HCT116 (cell line): ENCODE measurements at regions not wholly inside any gene's neighbourhood (a gene's known extent, or its start where the extent isn't known, plus 50 kb on each side); places are given as distances from the start of the nearest gene placed in this dataset.

Source experiments
- ATAC-seq: fragments of 200-7000 bp; cut with Tn5 transposase; 2 replicates; pipeline ENCODE4 v1.9.1; 2020; ENCODE audit warnings: mild to moderate bottlenecking, moderate library complexity
- BruUV-seq: library from RNA; stranded (reverse); fragments of 400-500 nt; replicated peaks from 2 replicates; lab custom pipeline; 2021; lab: Mats Ljungman, UMichigan
- CTCF ChIA-PET: fragments of 300-600 bp; sonication (Branson Sonifier 250); formaldehyde crosslinking; loops from one replicate; lab custom pipeline; 2021; ENCODE audit warnings: antibody characterized with exemption; lab: Charles Lee
- POLR2A ChIA-PET: fragments of 300-600, 350-600 bp; sonication (Branson Sonifier 250); formaldehyde crosslinking; loops from one replicate; lab custom pipeline; 2021; ENCODE audit warnings: antibody characterized with exemption; lab: Charles Lee
- RAD21 ChIA-PET, 2 experiments: fragments of 300-600 bp; sonication (Branson Sonifier 250); formaldehyde crosslinking; loops; one replicate each; lab custom pipeline; 2023; ENCODE audit warnings: low total read pairs in 2 of 2; ENCODE audit not compliant: uncharacterized antibody in 2 of 2, unreplicated experiment in 2 of 2, low non-redundant PET in 1 of 2; lab: Charles Lee
- DNase-seq: peaks from one replicate; pipeline ENCODE4 v3.0.0-alpha.2; 2010; ENCODE audit warnings: low read depth, low spot score
- H2AFZ ChIP-seq: fragments of 200-600 bp; shearing (Covaris generic), sonication (generic); 2 replicates; pipeline ENCODE4 v1.6.1; 2017; ENCODE audit warnings: low read depth, mixed run types, mixed read lengths, antibody characterized with exemption, low read length; ENCODE audit not compliant: poor library complexity, severe bottlenecking
- H3K27ac ChIP-seq: 2 replicates; pipeline ENCODE4 v1.5.1; 2012; ENCODE audit warnings: low read depth, low read length
- H3K27me3 ChIP-seq: fragments of 200-600 bp; sonication (generic); 2 replicates; pipeline ENCODE4 v1.6.1; 2016; ENCODE audit warnings: mixed run types, low read length, mixed read lengths; ENCODE audit not compliant: insufficient read depth
- H3K36me3 ChIP-seq, 2 experiments: fragments of 200-500 bp in 1 of 2; fragments of 200-600 bp in 1 of 2; sonication (Bioruptor generic) in 1 of 2; sonication (generic) in 1 of 2; 2 replicates each; pipeline versions ENCODE4 v1.5.1 to v1.6.1; 2014 to 2016; ENCODE audit warnings: low read length in 2 of 2, inconsistent platforms in 1 of 2, mixed read lengths in 1 of 2, mixed run types in 1 of 2; ENCODE audit not compliant: insufficient read depth in 2 of 2, control insufficient read depth in 1 of 2
- H3K4me1 ChIP-seq, 2 experiments: fragments of 200-600 bp in 1 of 2; sonication (generic) in 1 of 2; 2 replicates each; pipeline versions ENCODE4 v1.5.1 to v1.6.1; 2012 to 2017; ENCODE audit warnings: low read length in 2 of 2, inconsistent platforms in 1 of 2, mild to moderate bottlenecking in 1 of 2, mixed read lengths in 1 of 2, mixed run types in 1 of 2, moderate library complexity in 1 of 2; ENCODE audit not compliant: insufficient read depth in 2 of 2, control insufficient read depth in 1 of 2
- H3K4me2 ChIP-seq: fragments of 200-600 bp; sonication (generic); 2 replicates; pipeline ENCODE4 v1.6.1; 2017; ENCODE audit warnings: mixed run types, low read length, mixed read lengths
- H3K4me3 ChIP-seq, 2 experiments: fragments of 200-600 bp in 1 of 2; sonication (generic) in 1 of 2; replicated peaks in 1 of 2; 2 replicates each; pipeline ENCODE4 v1.5.1; 2011 to 2016; ENCODE audit warnings: low read length in 2 of 2, control low read depth in 1 of 2, low read depth in 1 of 2, mild to moderate bottlenecking in 1 of 2, mixed read lengths in 1 of 2, mixed run types in 1 of 2
- H3K79me2 ChIP-seq: fragments of 200-600 bp; sonication (generic); 2 replicates; pipeline ENCODE4 v1.6.1; 2017; ENCODE audit warnings: mild to moderate bottlenecking, mixed run types, low read length, moderate library complexity, mixed read lengths; ENCODE audit not compliant: insufficient read depth
- H3K9ac ChIP-seq: fragments of 200-600 bp; sonication (generic); 2 replicates; pipeline ENCODE4 v1.6.1; 2016; ENCODE audit warnings: low read length, mixed read lengths
- H3K9me2 ChIP-seq: fragments of 200-600 bp; sonication (generic), shearing (Covaris generic); 2 replicates; pipeline ENCODE4 v1.6.1; 2017; ENCODE audit warnings: mixed run types, mild to moderate bottlenecking, moderate library complexity; ENCODE audit not compliant: insufficient read depth
- H3K9me3 ChIP-seq, 2 experiments: fragments of 200-500 bp in 1 of 2; fragments of 200-600 bp in 1 of 2; sonication (Bioruptor generic) in 1 of 2; sonication (generic) in 1 of 2; 2 replicates each; pipeline ENCODE4 v1.6.1; 2014 to 2017; ENCODE audit warnings: low read length in 2 of 2, mixed read lengths in 2 of 2, inconsistent platforms in 1 of 2, low read depth in 1 of 2, mild to moderate bottlenecking in 1 of 2, mixed run types in 1 of 2, moderate library complexity in 1 of 2; ENCODE audit not compliant: control insufficient read depth in 1 of 2, insufficient read depth in 1 of 2
- H4K20me1 ChIP-seq: fragments of 200-600 bp; sonication (generic), shearing (Covaris generic); 2 replicates; pipeline ENCODE4 v1.6.1; 2017; ENCODE audit warnings: mixed run types, mild to moderate bottlenecking, moderate library complexity; ENCODE audit not compliant: insufficient read depth
- CBX3 ChIP-seq: IDR thresholded peaks from 2 replicates; pipeline ENCODE4 v1.6.1; 2012; ENCODE audit warnings: low read depth
- EGR1 ChIP-seq: IDR thresholded peaks from 2 replicates; pipeline ENCODE4 v1.6.1; 2012; ENCODE audit warnings: low read depth
- ELF1 ChIP-seq: IDR thresholded peaks from 2 replicates; pipeline ENCODE4 v1.6.1; 2012; ENCODE audit warnings: low read depth, borderline replicate concordance
- POLR2A ChIP-seq: IDR thresholded peaks from 2 replicates; pipeline ENCODE4 v1.7.0; 2011; ENCODE audit warnings: borderline replicate concordance; ENCODE audit not compliant: insufficient read depth, insufficient read length; ENCODE audit errors: extremely low read depth
- RAD21 ChIP-seq: IDR thresholded peaks from 2 replicates; pipeline ENCODE4 v1.6.1; 2012; ENCODE audit warnings: low read depth, mild to moderate bottlenecking
- SRF ChIP-seq: IDR thresholded peaks from 2 replicates; pipeline ENCODE4 v1.6.1; 2012; ENCODE audit warnings: low read depth
- TCF7L2 ChIP-seq: IDR thresholded peaks from 2 replicates; pipeline ENCODE4 v1.7.0; 2011; ENCODE audit warnings: borderline replicate concordance, inconsistent platforms; ENCODE audit not compliant: insufficient read depth, insufficient read length; ENCODE audit errors: extremely low read depth
- YY1 ChIP-seq: IDR thresholded peaks from 2 replicates; pipeline ENCODE4 v1.6.1; 2011; ENCODE audit warnings: low read length, low read depth, moderate library complexity, mild to moderate bottlenecking; ENCODE audit not compliant: insufficient replicate concordance; ENCODE audit errors: extremely low read depth
- ZBTB33 ChIP-seq: IDR thresholded peaks from 2 replicates; pipeline ENCODE4 v1.6.1; 2011; ENCODE audit warnings: mild to moderate bottlenecking, low read length, moderate library complexity; ENCODE audit not compliant: insufficient replicate concordance; ENCODE audit errors: extremely low read depth
- ZFX ChIP-seq: fragments of 450-650 bp; IDR thresholded peaks from 2 replicates; pipeline ENCODE4 v1.6.1; 2017
- ZNF274 ChIP-seq: fragments of 200-500 bp; sonication (Bioruptor generic); IDR thresholded peaks from 2 replicates; pipeline ENCODE4 v1.6.1; 2014; ENCODE audit warnings: mild to moderate bottlenecking, low read depth, low read length, inconsistent platforms
- intact Hi-C: fragments of 100-400 bp; cut with micrococcal nuclease; formaldehyde crosslinking; loops from 2 replicates; pipeline ENCODE4 v1.10.0; 2022
- TF ChIP-seq, protein P1 (sequence below): IDR thresholded peaks from 2 replicates; pipeline ENCODE4 v1.6.1; 2012
- TF ChIP-seq, protein P2 (sequence below), 3 experiments: fragments of 200-600 bp in 1 of 3; sonication (generic) in 1 of 3; IDR thresholded peaks in 2 of 3; conservative IDR thresholded peaks in 1 of 3; 2 replicates each; pipeline ENCODE4 v1.5.1; 2012 to 2017; ENCODE audit warnings: low read depth in 2 of 3, low read length in 2 of 3, antibody characterized with exemption in 1 of 3, borderline replicate concordance in 1 of 3, control low read depth in 1 of 3, mild to moderate bottlenecking in 1 of 3, mixed read lengths in 1 of 3, mixed run types in 1 of 3, moderate library complexity in 1 of 3; ENCODE audit not compliant: insufficient read depth in 1 of 3
- TF ChIP-seq, protein P3 (sequence below): IDR thresholded peaks from 2 replicates; pipeline ENCODE4 v1.6.1; 2012; ENCODE audit warnings: low read depth

- ChIA-PET POLR2A (no interaction called here), CTCF (no interaction called here), RAD21 (no interaction called here)
- BruUV-seq: no TSS peak
- no peak overlapping the region for H3K4me2 ChIP-seq
- TF ChIP-seq TCF7L2 (no peak), EGR1 (no peak), RAD21 (no peak), ZNF274 (no peak), ZBTB33 (no peak), ZFX (no peak), POLR2A (no peak), CBX3 (no peak), SRF (no peak), YY1 (no peak), ELF1 (no peak)
- TF ChIP-seq, protein P1, sequence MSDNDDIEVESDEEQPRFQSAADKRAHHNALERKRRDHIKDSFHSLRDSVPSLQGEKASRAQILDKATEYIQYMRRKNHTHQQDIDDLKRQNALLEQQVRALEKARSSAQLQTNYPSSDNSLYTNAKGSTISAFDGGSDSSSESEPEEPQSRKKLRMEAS: no peak
- TF ChIP-seq, protein P2, sequence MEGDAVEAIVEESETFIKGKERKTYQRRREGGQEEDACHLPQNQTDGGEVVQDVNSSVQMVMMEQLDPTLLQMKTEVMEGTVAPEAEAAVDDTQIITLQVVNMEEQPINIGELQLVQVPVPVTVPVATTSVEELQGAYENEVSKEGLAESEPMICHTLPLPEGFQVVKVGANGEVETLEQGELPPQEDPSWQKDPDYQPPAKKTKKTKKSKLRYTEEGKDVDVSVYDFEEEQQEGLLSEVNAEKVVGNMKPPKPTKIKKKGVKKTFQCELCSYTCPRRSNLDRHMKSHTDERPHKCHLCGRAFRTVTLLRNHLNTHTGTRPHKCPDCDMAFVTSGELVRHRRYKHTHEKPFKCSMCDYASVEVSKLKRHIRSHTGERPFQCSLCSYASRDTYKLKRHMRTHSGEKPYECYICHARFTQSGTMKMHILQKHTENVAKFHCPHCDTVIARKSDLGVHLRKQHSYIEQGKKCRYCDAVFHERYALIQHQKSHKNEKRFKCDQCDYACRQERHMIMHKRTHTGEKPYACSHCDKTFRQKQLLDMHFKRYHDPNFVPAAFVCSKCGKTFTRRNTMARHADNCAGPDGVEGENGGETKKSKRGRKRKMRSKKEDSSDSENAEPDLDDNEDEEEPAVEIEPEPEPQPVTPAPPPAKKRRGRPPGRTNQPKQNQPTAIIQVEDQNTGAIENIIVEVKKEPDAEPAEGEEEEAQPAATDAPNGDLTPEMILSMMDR (IDR thresholded peaks at IDR 0.05 in 2 of 3, conservative IDR thresholded peaks at IDR 0.05 in 1 of 3; ENCODE audit: borderline replicate concordance in 1 of 3, insufficient read depth in 1 of 3, low read depth in 2 of 3, low read length in 2 of 3): no peak
- TF ChIP-seq, protein P3, sequence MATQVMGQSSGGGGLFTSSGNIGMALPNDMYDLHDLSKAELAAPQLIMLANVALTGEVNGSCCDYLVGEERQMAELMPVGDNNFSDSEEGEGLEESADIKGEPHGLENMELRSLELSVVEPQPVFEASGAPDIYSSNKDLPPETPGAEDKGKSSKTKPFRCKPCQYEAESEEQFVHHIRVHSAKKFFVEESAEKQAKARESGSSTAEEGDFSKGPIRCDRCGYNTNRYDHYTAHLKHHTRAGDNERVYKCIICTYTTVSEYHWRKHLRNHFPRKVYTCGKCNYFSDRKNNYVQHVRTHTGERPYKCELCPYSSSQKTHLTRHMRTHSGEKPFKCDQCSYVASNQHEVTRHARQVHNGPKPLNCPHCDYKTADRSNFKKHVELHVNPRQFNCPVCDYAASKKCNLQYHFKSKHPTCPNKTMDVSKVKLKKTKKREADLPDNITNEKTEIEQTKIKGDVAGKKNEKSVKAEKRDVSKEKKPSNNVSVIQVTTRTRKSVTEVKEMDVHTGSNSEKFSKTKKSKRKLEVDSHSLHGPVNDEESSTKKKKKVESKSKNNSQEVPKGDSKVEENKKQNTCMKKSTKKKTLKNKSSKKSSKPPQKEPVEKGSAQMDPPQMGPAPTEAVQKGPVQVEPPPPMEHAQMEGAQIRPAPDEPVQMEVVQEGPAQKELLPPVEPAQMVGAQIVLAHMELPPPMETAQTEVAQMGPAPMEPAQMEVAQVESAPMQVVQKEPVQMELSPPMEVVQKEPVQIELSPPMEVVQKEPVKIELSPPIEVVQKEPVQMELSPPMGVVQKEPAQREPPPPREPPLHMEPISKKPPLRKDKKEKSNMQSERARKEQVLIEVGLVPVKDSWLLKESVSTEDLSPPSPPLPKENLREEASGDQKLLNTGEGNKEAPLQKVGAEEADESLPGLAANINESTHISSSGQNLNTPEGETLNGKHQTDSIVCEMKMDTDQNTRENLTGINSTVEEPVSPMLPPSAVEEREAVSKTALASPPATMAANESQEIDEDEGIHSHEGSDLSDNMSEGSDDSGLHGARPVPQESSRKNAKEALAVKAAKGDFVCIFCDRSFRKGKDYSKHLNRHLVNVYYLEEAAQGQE: no peak
- H3K36me3 ChIP-seq: no peaks in the 10 kb centered on the region
- H3K79me2 ChIP-seq: no peaks in the 10 kb centered on the region
- peaks cover 11 to 17% of the 10 kb centered on the region in 2 experiments; a peak in 3 of 4 replicates for H3K9me3 ChIP-seq
- intact Hi-C loops: no loop called here
- ATAC-seq (no peak), DNase-seq (no peak)
- no peaks in the 10 kb centered on the region for H3K4me1 ChIP-seq
- H3K27me3 ChIP-seq: no peaks in the 10 kb centered on the region
- H4K20me1 ChIP-seq: no peaks in the 10 kb centered on the region
- H3K9ac ChIP-seq: no peak overlapping the region
- H3K9me2 ChIP-seq: no peaks in the 10 kb centered on the region
- H3K4me3 ChIP-seq: no peak overlapping the region
- no peak overlapping the region for H2AFZ ChIP-seq
- H3K27ac ChIP-seq: no peak overlapping the region
Measured at GRCh38 chr3:80192936-80193335, 425.1 kb upstream of the ROBO1 start.
